ENCODE measurements at regions not wholly inside any gene's neighbourhood (a gene's known extent, or its start where the extent isn't known, plus 50 kb on each side); places are given as distances from the start of the nearest gene placed in this dataset.

GRCh38 chr7:23888958-23889357 lies 178.9 kb downstream of the STK31 start:
- TF ChIP-seq, protein P1, sequence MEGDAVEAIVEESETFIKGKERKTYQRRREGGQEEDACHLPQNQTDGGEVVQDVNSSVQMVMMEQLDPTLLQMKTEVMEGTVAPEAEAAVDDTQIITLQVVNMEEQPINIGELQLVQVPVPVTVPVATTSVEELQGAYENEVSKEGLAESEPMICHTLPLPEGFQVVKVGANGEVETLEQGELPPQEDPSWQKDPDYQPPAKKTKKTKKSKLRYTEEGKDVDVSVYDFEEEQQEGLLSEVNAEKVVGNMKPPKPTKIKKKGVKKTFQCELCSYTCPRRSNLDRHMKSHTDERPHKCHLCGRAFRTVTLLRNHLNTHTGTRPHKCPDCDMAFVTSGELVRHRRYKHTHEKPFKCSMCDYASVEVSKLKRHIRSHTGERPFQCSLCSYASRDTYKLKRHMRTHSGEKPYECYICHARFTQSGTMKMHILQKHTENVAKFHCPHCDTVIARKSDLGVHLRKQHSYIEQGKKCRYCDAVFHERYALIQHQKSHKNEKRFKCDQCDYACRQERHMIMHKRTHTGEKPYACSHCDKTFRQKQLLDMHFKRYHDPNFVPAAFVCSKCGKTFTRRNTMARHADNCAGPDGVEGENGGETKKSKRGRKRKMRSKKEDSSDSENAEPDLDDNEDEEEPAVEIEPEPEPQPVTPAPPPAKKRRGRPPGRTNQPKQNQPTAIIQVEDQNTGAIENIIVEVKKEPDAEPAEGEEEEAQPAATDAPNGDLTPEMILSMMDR (IDR thresholded peaks at IDR 0.05; ENCODE audit: borderline replicate concordance, extremely low read depth, low read length, poor library complexity, severe bottlenecking), result no peak
- no peak for TF ChIP-seq EZH2 (IDR thresholded peaks at IDR 0.05; ENCODE audit: borderline replicate concordance, low read depth, low read length, severe bottlenecking)

Measured in DND-41 (cell line).